ENCODE measurements at regions not wholly inside any gene's neighbourhood (a gene's known extent, or its start where the extent isn't known, plus 50 kb on each side); places are given as distances from the start of the nearest gene placed in this dataset.

DNA sequence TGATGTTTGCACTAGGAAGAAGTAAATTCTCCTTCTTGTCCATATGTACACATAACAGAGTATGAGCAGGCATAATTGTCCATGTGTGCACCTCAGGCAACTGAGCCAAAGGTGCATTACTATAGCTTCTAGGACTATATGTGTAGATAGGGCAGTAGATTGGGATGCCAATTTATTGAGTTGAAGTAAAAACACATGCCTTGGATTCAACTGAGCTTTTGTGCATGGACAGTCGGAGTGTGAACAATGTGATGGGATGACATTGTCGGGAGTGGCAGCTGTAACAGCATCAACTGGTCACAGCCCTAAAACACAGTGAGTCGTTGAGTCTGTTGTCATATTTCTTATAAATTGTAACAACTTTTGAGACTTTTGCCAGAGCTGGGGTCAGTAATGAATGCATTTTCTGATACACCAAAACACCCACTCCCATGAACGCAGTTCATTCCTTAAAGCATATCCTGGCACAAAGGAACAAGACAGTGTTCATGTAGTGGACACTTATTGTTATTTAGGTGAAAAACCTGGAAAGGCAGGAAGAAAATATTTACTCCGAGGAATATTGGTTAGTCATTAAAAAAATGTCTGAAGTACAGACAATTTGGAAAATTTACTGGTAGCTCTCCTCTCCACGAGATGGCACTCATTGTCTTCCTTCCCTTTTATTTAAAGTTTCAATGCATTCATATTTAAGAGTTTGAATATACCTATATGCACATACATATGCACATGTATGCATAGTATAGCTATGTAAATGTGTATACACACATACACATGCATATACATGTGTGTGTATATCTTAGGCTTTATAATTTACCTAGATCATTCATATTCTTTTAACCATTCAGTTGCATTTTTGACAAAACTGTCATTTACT, 302.0 kb upstream of the STXBP5 start:
- Mint-ChIP-seq H3K9me3 (no peaks in the 10 kb centered on the region), H3K4me1 (no peaks in the 10 kb centered on the region), H3K4me3 (no peak overlapping the region), H3K36me3 (ENCODE audit: low read depth) (no peaks in the 10 kb centered on the region), H3K27ac (no peak overlapping the region), H3K27me3 (no peaks in the 10 kb centered on the region)
- DNase-seq: no peak
- POLR2A ChIA-PET: no interaction called here
- CTCF ChIA-PET: no interaction called here

DNA sequence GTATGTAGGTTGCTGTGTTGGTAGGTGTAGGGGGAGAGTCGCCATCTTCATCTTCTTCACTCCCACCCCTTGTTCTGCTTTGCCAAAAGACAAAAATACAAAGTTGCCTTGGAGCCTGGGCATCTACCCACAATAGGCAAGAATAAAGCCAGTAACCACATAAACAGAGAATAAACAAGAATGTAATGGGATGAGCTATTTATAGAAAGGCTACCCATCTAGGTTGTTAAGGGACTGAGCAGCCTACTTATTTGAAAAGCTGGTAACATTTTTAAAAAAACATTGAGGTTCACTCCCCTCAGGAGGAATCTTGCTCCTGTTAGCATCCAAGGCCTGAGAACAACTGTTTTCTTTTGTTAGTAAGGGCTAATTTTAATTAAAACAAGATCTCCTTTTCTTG, 301.4 kb upstream of the STXBP5 start:
- H3K36me3 Mint-ChIP-seq (ENCODE audit: low read depth): no peaks in the 10 kb centered on the region
- no peaks in the 10 kb centered on the region for H3K4me1 Mint-ChIP-seq
- POLR2A ChIA-PET: no interaction called here
- no peak overlapping the region for H3K4me3 Mint-ChIP-seq
- H3K27me3 Mint-ChIP-seq: no peaks in the 10 kb centered on the region
- H3K27ac Mint-ChIP-seq: no peak overlapping the region
- no peak for DNase-seq
- CTCF ChIA-PET: no interaction called here
- no peaks in the 10 kb centered on the region for H3K9me3 Mint-ChIP-seq

DNA sequence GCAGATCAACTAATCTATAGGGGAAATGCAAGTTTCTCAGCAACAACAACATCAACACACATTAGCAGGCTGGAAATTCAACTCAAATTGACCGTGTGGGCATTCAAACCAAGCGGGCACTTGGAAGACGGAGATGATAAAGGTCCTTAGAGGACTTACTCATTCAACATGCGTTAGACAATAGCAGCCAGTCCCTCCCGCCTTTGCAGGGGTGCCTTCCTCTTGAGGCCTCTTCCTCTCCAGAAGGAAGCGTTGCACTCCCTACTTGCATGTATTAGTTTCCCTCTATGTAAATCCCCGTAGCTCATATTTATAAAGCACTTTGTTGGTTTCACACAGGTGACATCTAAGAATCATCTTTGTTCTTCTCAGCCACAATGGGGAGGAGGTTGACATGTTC, 300.8 kb upstream of the STXBP5 start:
- POLR2A ChIA-PET: no interaction called here
- H3K27me3 Mint-ChIP-seq: no peaks in the 10 kb centered on the region
- H3K36me3 Mint-ChIP-seq (ENCODE audit: low read depth): no peaks in the 10 kb centered on the region
- H3K27ac Mint-ChIP-seq: no peak overlapping the region
- H3K9me3 Mint-ChIP-seq: no peaks in the 10 kb centered on the region
- no peaks in the 10 kb centered on the region for H3K4me1 Mint-ChIP-seq
- DNase-seq: no peak
- H3K4me3 Mint-ChIP-seq: no peak overlapping the region
- CTCF ChIA-PET: no interaction called here

DNA sequence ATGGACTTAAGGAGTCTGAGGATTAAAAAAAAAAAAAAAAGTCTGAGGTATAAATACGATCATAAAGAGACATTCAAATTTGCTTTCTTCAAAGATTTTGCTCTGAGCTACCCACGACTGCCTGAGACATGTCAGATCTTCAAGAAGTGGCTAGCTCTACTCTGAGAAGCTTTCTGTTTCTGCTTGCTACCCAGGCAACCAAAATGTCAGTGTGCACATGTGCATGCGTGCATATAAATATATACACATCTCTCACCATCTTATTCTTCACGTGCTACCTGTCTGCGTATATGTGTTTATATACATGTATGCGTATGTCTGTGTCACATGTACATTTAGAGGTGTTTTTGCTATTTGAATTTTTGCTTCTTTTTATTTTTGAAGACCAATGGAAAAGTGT, 299.6 kb upstream of the STXBP5 start:
- H3K4me3 Mint-ChIP-seq: no peak overlapping the region
- no peak overlapping the region for H3K27ac Mint-ChIP-seq
- no peak for DNase-seq
- no peaks in the 10 kb centered on the region for H3K9me3 Mint-ChIP-seq
- H3K27me3 Mint-ChIP-seq: no peaks in the 10 kb centered on the region
- no peaks in the 10 kb centered on the region for H3K4me1 Mint-ChIP-seq
- ChIA-PET CTCF (interaction anchor here (0.6 to 1.1 kb wide), 2 partner anchors 18 to 28 kb away, joined by 4 to 7 read pairs; no protein-coding TSS in a partner anchor), POLR2A (no interaction called here)
- H3K36me3 Mint-ChIP-seq (ENCODE audit: low read depth): no peaks in the 10 kb centered on the region

DNA sequence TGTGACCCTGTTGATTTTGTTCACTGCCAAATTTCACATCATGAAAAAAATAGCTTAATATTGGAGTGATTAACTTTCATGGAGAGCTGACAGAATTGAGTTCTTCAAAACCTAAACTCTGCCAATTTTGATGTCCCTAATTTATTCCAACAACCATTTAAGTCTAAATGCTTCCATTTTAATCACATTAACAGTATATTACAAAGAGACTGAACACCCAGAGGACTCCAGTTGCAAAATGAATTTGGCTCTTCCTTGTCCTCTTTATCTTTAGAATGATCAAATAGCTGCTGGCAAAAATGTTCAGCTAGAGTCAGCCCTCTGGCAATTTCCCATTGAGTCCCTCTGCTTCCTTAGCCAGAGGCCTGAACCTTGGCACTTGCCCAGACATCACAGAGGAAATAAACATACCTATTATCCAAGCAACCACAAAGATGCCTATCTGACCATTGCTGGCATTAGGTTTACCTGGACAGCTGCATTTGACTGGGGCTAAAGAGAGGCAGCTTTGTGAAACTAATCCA, 299.0 kb upstream of the STXBP5 start:
- no peak for DNase-seq
- ChIA-PET CTCF (interaction anchor here (0.6 to 1.2 kb wide), 3 partner anchors 17 to 29 kb away, joined by 4 to 7 read pairs (median 4); no protein-coding TSS in a partner anchor), POLR2A (no interaction called here)
- Mint-ChIP-seq H3K36me3 (ENCODE audit: low read depth) (no peaks in the 10 kb centered on the region), H3K4me3 (no peak overlapping the region), H3K27me3 (no peaks in the 10 kb centered on the region), H3K4me1 (no peaks in the 10 kb centered on the region), H3K9me3 (no peaks in the 10 kb centered on the region), H3K27ac (no peak overlapping the region)

DNA sequence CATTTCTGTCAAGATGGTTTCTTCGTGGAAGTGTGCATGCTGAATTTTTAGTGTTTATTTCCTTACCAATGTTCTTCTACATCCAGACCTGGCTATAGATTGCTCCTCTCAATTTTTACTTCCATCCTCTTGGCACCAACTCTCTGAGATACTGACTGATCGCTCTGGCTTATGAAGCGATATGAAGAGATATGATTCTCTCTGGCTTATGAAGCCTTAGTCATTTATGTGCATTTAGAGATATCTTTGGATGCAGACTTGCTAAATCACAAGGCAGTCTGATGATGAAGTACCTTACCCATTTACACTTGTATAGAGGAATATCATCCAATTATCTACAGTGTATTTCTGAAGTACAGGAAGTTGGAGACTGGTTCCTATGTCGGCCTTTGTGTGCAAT, 295.4 kb upstream of the STXBP5 start:
- no peaks in the 10 kb centered on the region for H3K9me3 Mint-ChIP-seq
- no peaks in the 10 kb centered on the region for H3K36me3 Mint-ChIP-seq (ENCODE audit: low read depth)
- H3K4me1 Mint-ChIP-seq: no peaks in the 10 kb centered on the region
- no peaks in the 10 kb centered on the region for H3K27me3 Mint-ChIP-seq
- no peak overlapping the region for H3K4me3 Mint-ChIP-seq
- no peak overlapping the region for H3K27ac Mint-ChIP-seq
- POLR2A ChIA-PET: no interaction called here
- CTCF ChIA-PET: no interaction called here
- DNase-seq: no peak

DNA sequence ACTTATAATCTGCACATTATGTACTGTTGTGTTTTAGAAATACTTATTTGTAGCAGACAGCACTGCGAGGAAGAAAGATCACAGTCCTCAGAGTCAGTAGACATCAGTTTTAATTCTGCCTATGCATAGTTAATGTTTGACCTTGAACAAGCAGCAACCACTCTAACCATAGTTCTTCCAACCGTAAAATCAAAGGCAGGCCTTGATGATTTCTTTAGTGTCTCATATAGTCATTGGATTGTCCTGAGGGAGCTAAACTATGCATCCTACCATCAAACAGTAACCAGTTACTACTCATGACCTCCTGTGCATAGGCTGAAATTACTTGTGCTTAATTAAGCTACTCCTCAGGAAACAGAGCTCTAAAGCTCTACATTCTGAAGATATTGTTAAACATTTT, 294.8 kb upstream of the STXBP5 start:
- ChIA-PET CTCF (no interaction called here), POLR2A (no interaction called here)
- Mint-ChIP-seq H3K9me3 (no peaks in the 10 kb centered on the region), H3K27me3 (no peaks in the 10 kb centered on the region), H3K27ac (no peak overlapping the region), H3K4me3 (no peak overlapping the region), H3K4me1 (peaks cover 3% of the 10 kb centered on the region), H3K36me3 (ENCODE audit: low read depth) (no peaks in the 10 kb centered on the region)
- no peak for DNase-seq

DNA sequence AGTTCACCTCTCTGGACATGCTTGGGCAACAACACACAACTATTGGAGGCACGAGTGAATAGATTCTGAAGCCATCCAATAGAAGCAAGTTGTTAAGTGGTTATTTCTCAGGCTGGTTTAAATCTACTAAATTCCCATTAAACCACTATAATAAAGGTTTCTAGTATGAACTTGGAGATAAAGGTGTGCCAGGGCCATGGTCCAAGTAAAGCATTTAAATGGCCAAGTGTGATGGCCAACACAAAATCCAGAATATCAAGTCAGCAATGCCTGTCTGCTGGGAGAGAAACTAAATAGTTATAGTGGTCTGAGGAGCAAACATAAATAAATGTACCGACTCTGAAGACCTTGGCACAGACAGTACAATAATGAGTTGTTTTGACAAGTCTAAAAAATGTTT, 294.3 kb upstream of the STXBP5 start:
- no peaks in the 10 kb centered on the region for H3K36me3 Mint-ChIP-seq (ENCODE audit: low read depth)
- no peak for DNase-seq
- peaks cover 3% of the 10 kb centered on the region for H3K4me1 Mint-ChIP-seq
- ChIA-PET POLR2A (no interaction called here), CTCF (no interaction called here)
- H3K27me3 Mint-ChIP-seq: no peaks in the 10 kb centered on the region
- H3K9me3 Mint-ChIP-seq: no peaks in the 10 kb centered on the region
- no peak overlapping the region for H3K27ac Mint-ChIP-seq
- H3K4me3 Mint-ChIP-seq: no peak overlapping the region

DNA sequence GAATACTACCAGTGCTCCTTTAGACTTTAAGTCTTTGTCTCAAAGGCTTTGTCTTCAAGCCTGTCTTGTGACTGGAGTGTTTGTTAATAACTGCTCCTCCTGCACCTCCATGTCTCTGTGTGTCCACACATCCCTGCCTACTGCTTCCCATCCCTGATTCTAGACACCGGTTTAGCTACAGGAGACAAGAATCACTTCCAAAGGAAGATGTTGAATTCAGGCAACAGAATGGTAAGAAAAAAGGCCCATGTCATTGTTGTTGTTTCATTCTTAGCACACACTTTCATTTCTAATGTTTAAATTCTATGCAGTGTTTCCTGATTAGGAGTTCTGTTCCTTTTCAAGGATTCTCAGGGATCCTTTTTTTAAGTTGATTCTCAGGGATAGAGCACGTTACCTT, 293.6 kb upstream of the STXBP5 start:
- Mint-ChIP-seq H3K27me3 (no peaks in the 10 kb centered on the region), H3K36me3 (ENCODE audit: low read depth) (no peaks in the 10 kb centered on the region), H3K27ac (no peak overlapping the region), H3K4me1 (peaks cover 3% of the 10 kb centered on the region), H3K9me3 (no peaks in the 10 kb centered on the region), H3K4me3 (no peak overlapping the region)
- CTCF ChIA-PET: interaction anchor here (1.0 to 1.2 kb wide), 2 partner anchors 13 to 19 kb away, joined by 3 read pairs; no protein-coding TSS in a partner anchor
- DNase-seq: no peak
- POLR2A ChIA-PET: no interaction called here

DNA sequence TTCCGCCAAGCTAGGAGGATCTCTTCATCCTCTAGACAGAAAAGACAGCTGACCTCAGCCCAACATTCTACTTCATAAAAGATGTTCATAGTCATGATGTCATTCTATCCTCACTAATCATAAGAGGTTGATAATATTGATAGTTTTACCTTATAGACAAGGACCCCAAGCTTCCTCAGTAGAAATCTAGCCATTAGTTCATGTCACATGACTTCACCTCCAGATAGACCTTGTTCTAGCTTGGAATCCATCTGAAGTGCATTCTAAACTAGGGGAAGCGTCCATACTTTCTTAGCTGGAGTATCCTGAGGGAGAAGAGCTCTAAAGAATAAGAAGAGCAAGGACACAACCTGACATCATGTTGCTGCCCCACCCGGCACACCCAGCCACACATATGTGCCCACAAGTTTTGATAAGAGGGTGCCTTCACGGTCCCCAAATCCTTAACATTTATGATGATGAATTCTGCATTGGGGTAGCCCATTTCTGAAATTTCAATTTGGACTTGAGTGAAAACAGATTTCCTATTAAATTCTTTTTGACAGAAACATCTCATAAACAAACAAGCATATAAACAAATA, 292.5 kb upstream of the STXBP5 start:
- DNase-seq: no peak
- ChIA-PET POLR2A (no interaction called here), CTCF (interaction anchor here (1.0 to 1.2 kb wide), 2 partner anchors 14 to 20 kb away, joined by 3 read pairs; no protein-coding TSS in a partner anchor)
- peaks cover 3% of the 10 kb centered on the region for H3K4me1 Mint-ChIP-seq
- H3K27ac Mint-ChIP-seq: no peak overlapping the region
- H3K9me3 Mint-ChIP-seq: no peaks in the 10 kb centered on the region
- no peak overlapping the region for H3K4me3 Mint-ChIP-seq
- no peaks in the 10 kb centered on the region for H3K36me3 Mint-ChIP-seq (ENCODE audit: low read depth)
- no peaks in the 10 kb centered on the region for H3K27me3 Mint-ChIP-seq

DNA sequence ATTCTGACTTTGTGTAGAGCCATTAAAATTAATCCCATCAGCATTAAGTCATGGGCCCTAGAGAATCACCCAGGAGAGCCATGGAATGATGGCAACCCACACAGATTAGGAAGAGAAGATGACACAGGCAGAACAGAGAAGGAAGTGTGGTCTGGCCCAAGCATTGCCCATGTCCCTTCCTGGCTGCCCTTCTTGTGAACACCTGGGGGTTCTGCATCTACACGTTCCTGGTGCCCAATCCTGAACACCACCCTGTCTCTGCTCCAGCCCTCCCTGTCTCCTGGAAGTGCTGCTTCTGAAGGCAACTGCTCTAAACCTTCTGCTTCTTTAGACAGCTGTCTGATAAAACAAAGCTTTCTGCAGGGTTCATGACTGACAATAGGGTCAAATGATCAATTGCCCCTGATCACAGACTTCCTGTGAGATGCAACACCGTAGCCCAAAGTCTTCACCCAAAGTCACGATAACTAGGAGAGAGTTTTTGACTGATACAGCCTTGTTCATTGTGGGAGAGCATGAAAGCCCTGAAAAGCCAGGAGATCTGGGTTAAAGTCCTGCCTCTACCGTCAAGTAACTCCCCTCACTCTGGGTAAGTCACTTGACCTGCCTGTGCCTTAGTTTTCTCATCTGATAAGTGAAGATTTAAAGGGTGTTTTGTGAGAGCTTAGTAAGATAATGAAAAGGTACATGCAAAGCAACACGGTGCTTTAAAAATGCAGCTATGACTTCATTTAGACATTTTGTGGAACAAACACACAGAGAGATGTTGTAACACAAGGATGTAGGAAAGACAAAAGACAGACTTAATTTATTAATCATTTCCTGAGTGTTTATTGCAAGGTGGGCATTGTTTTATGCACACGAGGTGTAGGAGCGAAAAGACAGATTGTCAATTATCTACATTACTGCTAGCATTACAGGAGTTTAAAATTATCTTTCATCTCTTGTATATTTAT, 291.2 kb upstream of the STXBP5 start:
- CTCF ChIA-PET: no interaction called here

DNA sequence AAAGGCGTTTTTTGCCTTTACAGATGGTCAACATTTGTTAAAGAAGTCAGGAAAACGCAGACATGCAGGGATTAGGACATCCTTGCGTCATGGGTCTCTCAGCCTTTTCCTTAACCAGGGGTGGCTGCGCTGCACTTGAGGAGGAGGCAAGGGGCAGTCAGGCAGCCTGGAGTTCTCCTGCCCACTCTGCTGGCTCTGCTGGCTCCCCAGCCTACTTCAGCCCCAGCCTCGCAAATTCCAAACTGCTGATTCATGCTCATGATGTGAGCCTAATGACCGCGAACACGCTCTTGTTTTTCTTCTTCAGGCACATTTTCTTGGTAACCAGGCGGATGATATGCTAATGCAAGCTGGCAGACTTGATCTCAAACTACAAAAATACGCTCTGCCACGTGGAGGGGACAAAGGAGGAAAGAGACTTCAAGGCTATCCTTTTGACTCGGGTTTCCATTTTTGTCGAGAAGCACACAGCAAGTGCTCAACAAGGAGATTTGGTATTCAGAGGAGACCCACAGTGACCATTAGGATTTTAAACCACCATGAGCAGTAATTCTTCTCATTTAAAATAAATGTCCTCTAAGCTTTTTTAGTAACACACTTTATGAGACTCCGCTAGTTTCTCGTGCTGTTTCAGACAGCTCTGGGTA, 290.3 kb upstream of the STXBP5 start:
- CTCF ChIA-PET: no interaction called here
- POLR2A ChIA-PET: no interaction called here
- Mint-ChIP-seq H3K4me3 (no peak overlapping the region), H3K4me1 (peaks cover 3% of the 10 kb centered on the region), H3K27me3 (no peaks in the 10 kb centered on the region), H3K36me3 (ENCODE audit: low read depth) (no peaks in the 10 kb centered on the region), H3K27ac (no peak overlapping the region), H3K9me3 (no peaks in the 10 kb centered on the region)
- no peak for DNase-seq

More for the DNA sequence above, 291.2 kb upstream of the STXBP5 start:
- H3K36me3 Mint-ChIP-seq (ENCODE audit: low read depth): no peaks in the 10 kb centered on the region
- H3K4me1 Mint-ChIP-seq: peaks cover 3% of the 10 kb centered on the region
- H3K4me3 Mint-ChIP-seq: no peak overlapping the region
- POLR2A ChIA-PET: no interaction called here
- H3K27me3 Mint-ChIP-seq: no peaks in the 10 kb centered on the region
- DNase-seq: no peak
- no peaks in the 10 kb centered on the region for H3K9me3 Mint-ChIP-seq
- no peak overlapping the region for H3K27ac Mint-ChIP-seq

All from activated CD4-positive, alpha-beta T cell treated with anti-CD3 and anti-CD28 coated beads, Interleukin-2, amount 10 ng/mL, durations not matched to agents 7 days and 5 days (primary cell).